ENCODE measurements at regions not wholly inside any gene's neighbourhood (a gene's known extent, or its start where the extent isn't known, plus 50 kb on each side); places are given as distances from the start of the nearest gene placed in this dataset.
"Not testable (repeated sequence)": the region's sequence is repeated elsewhere in the genome, so short reads cannot be mapped to it uniquely, and the experiment has no call there.

DNA sequence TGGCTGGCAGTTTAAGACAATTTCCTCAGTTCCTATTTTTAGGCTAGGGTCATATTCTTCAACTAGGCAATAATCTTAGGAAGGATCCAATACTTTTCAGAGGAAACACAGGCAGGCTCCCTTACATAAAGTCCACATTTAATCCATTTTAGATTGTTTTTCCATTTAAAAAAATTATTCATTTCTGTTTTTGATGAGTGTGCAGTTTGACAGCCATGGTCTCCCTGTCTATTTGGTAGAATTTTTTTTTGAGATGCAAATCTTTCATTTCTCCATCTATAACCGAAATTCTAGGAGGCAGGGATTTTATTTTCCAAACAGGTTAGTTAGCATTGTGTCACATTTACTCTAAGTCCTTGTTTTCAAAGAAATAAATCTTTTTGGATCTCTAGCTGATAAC, 326.8 kb downstream of the PPP4R3C start:
- DNase-seq = no peak

DNA sequence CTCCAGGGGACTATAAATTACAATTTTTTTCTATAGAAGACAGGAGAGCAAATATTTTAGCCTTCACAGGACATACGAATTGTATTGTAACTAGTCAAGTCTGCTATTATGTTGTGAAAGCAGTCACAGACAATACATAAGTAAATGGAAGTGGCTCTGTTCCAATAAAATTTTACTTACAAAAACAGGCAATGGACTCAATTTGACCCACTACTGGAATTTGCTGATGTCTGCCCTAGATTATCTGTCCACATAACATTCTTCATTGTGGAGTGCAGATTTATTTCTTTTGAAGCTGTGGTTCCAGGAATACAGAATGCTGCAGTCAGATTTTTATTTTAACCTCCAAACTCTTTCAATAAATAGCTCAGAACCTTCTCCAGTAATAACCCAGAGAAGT, 330.3 kb downstream of the PPP4R3C start:
- DNase-seq = no peak

DNA sequence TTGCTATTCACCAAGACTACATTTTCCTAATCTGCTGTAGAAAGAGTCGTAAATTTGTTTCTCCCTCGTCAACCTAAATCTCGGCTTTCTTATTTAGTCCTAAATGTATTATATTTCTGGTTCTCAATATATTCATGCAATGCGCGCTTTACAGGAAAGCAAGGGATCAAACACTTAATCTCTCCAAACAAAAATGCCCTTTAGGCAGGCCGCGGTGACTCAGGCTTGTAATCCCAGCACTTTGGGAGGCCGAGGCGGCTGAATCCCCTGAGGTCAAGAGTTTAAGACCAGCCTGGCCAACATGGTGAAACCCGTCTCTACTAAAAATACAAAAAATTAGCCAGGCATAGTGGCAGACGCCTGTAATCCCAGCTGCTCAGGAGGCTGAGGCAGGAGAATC, 376.0 kb downstream of the PPP4R3C start:
- DNase-seq = not testable (repeated sequence)

DNA sequence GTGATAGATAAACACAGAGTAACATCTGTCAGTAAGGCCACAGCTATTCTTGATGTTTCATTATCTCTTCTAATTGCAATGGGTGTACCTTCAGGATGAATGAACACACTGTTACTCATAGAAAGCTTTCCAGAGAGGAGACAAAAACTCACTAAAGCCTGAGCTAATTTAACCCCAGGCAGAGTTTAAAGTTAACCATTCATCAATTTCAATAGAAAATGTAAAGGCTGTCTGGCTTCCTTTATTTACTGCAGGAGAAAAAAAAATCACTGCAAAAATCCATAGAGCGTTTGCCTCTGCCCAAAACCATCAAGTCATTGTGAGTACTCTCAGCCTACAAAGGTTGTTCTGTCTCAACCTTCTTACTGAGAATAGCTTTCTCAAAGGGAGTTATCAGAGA, 376.9 kb downstream of the PPP4R3C start:
- no peak for DNase-seq

DNA sequence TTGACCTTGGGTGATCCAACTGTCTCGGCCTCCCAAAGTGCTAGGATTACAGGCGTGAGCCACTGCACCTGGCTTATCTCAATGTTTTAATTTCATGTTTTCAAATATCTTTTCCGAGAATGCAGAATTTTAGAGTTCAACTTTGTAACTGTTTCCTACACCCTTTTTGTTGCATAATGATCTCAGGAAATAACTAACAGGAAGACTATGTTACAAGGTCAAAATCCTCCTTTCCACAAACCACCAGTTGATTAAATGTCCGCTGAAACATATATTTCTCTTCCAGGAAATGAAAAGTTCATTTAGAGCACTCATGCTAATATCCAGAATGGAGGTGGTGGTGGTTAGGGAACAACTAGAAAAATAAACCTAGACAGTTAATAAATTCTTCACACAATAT, 377.8 kb downstream of the PPP4R3C start:
- no peak for DNase-seq

DNA sequence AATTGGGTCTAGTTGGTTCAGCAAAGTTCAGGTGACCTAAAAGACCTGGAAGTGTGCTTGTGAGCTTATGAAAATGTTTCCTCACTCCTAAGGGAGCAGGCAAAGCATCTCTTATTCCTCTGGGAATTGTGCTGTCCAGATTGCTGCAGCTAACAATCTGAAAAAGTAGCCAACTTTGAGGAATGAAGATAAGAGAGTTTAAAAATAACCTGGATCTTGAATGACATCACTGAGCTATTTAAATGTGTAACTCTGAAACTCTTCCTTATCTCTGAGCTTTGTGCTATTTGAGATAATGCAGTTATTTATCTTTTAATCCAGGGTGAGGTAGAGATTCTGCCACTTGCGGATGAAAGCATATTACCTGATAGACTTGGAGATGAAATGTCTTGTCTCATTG, 384.8 kb downstream of the PPP4R3C start:
- DNase-seq = no peak

DNA sequence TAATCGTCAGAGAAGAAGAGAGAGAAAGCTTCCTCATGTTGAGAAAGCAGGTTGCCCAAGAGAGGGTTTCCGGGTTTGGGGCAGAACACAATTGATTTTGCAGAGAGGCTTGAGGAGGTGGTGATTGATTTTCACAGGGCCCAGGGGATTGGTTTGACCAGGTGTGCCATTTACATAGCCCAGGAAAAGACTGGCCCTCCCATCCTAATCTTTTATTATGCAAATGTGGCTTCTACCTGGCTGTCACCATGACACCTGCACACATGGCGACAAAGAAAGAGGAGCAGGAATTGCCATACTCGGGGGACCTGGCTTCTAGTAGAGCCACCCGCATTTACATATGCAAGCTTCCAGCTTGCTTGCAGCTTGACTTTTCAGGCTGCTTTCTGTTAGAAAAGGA, 405.3 kb downstream of the PPP4R3C start:
- no peak for DNase-seq

DNA sequence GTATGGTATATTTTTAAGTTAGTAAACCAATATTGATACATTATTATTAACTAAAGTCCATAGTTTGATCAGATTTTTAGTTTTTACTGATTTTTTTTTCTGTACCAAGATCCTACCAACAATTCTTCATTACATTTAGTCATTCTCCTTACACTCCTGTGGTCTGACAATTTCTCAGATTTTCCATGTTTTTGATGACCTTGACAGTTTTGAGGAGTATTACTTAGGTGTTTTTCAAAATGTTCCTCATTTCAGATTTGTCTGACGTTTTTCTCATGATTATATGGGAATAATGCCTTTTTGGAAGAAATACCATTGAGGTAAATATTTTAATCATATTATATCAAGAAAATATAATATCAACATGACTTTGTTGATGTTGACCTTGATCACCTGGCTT, 423.8 kb downstream of the PPP4R3C start:
- DNase-seq = no peak

DNA sequence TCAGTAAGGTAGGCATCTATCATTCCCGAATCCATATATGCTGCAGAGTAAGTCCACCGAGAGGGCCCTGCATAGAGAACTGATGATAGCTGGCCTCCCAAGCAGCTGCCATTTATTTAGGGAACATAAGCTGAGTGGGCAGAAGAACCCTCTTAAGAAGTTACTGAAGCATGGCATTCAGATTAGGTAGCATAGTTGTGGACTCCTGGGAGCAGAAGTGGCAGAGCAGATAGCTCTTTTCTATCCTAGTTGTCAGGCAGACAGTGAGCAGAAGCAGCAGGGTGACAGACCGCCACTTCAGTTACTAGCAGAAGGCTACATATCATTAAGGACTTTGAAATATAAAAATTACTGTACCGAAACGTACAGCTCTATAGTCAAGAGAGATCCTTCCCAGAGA, 454.7 kb downstream of the PPP4R3C start:
- no peak for DNase-seq

DNA sequence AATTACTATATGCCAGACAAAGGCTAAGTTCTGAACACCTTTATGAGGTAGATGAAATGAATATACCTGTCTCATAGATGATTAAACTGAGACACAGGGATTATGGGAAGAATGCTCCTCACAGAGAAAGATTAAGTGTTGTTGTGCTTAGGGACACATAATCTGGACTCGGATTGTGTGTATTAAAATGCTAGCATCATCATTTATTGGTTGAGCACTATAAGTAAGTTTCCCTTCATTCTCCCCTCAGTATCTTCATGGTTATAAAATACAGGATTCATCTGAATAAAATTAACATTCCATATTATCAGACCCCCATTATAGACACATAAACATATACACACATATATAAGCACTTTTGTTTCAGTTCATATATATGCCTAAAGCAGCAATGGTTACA, 463.5 kb downstream of the PPP4R3C start:
- DNase-seq = no peak

DNA sequence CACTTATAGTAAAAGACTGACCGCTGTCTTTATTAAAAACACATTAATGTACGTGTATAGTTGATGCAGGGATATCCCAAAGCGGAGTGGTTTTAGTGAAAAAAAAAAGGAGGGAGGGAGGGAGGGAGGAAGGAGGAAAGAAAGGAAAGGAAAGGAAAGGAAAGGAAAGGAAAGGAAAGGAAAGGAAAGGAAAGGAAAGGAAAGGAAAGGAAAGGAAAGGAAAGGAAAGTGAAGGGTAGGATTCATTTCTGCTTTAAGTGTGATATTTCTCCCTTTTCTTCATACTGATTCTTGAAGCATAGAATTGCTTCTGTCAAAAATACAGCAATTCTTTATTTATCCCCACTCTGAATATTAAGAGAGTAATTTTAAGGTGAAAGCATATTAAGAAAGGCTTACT, 504.9 kb downstream of the PPP4R3C start:
- DNase-seq = no peak

DNA sequence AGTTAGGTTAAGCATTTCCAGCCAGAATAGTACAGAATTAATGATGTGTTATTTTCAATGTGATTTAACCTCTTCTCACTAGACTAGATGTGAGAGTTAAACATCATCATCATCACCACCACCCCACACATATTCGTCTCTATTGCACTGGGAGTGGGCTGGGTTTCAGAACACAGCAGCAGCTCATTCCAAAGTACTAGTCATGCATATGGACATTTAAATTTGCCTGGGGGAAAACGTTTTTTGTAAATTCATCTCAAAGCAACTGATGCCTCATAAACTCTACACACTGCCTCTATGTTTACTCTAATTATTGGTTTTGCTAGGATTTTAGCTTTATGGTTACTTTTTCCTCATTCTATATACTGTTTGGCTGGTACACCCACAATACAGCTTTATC, 509.1 kb downstream of the PPP4R3C start:
- no peak for DNase-seq

DNA sequence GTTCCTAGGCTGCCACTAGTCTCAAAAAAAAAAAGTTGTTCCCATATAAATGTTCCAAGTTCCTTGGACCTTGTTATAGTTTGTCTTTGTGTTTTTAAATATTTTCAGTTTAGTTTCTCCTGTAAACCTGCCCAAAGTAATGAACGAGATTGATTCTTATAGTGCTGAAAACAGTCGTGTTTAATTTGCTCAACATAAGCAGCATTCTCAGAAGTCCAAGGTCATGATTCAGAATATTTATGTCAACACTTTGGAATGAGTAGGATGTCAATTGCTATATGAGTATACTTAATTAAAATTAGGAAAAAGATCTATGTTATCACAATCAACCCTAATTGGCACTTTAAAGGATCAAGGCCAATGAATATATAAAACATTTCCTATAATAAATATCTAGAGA, 510.9 kb downstream of the PPP4R3C start:
- DNase-seq = no peak

DNA sequence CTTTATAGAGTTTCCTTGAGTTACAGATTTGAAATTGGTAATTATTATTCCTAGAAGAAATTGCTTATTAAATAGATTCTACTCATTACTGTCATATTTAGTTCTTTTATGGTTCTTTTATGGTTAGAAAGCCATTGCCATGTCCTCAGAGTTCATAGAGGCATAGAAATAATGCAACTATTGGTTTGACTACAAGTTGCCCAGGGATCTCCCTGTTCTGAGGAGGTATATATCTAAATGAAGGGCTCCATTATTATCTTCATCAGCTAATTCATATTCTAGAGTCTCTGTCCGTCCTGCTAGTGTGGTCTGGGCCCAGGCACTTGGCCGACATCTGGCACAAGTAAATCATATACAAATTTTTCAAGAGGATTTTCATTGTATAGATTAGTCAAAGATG, 535.7 kb downstream of the PPP4R3C start:
- DNase-seq = no peak

DNA sequence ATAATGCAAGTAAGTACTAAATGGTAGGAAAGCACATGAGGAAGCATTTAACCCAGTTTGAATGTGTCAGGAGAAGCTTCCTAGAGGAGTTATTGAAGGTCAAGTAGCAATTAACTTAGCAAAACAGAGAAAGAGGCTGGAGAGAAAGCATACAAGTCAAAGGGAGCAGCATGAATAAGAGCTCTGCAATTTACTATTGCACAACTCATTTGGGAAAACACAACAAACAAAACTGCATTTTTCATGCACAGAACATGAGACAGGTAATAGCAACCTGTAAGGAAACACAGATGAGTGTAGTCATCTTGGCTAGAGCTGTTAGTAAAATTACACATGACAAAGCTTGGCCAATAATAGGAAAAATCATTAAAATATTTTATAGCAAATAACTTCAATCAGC, 538.1 kb downstream of the PPP4R3C start:
- DNase-seq = no peak

DNA sequence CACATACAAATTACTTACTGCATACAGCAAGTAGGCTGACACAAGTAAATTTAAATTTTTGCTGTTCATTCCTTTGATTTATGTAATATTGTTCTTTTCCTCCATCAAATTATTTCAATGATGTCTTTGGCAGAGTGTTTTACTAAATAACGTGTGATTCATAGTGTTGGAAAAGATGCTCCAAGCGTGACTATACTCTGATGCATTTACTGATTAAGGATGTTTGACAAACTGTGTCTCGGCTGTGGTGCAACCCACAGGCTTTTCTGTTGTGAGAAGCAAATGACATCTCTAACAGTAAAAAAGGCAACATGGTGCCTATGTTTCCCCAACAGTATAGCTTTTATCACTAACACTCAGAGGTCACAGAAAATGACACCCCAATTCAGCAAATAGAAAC, 540.9 kb downstream of the PPP4R3C start:
- DNase-seq = no peak

DNA sequence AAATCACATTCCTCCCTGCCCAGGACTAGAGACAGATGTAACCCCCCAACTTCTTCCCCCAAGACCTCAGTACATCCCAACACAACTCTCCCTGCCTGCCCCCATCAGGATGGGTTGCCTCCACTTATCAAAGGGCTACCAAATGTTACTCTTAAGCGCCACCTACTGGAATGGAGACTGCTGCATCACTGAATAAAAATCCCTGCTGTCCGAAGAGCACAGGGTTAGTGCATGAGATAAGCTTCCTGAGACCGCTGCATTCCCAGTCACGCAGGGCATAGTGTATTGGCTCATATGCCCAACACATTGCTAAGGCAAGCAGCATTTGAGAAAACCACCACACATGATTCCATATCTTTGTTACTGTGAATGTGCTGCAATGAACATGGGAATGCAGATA, 544.5 kb downstream of the PPP4R3C start:
- no peak for DNase-seq

DNA sequence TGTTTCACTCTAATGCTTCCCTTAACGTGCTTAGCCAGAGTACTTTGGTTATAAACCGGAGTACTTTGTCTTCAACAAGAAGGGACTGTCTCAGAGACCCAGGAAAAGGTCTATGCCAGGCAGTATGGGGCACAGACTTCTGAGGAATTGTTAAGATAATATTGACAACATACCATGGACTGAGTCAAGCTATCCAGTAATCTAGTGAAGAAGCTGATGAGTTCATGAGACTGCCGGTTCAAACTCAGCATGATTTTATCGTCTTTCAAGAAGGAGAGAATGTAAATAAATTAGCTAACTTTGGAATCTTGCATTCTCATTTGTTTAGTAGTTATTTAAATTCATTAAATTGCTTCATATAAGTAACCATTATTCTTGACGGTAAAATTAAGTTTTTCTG, 546.1 kb downstream of the PPP4R3C start:
- DNase-seq = no peak

DNA sequence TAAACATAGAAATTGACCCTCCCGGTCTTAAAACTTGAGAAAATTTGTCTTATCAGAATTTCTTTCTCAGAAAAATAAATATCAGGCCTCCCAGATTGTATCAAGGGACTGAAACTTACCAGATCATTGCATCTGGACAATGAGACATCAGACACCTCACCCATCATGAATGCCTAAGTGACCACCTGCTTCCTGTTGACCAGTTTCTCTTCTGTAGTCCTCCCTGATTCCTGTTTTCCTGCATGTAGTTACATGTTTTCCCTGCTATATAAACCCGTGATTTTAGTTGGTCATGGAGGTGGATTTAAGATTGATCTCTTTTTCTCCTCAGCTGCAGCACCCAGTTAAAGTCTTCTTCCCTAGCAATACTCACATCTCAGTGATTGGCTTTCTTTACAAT, 548.1 kb downstream of the PPP4R3C start:
- DNase-seq = no peak

DNA sequence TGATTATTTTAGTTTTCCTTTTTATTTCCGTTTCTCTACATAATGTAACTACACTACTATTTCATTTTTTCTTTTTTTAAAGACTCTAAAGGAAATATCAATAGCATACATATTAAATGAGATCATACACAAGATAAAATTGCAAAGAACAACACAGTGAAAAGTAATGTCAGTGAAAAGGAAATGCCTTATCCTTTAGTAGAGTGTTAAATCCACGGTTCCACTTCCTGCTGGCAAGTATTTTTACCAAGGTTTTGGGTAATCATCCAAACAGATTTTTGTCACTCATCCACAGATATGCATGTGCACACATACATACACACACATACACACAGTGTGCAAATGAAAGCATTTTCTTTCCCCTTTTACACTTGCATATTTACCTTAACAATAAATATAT, 548.9 kb downstream of the PPP4R3C start:
- DNase-seq = no peak

DNA sequence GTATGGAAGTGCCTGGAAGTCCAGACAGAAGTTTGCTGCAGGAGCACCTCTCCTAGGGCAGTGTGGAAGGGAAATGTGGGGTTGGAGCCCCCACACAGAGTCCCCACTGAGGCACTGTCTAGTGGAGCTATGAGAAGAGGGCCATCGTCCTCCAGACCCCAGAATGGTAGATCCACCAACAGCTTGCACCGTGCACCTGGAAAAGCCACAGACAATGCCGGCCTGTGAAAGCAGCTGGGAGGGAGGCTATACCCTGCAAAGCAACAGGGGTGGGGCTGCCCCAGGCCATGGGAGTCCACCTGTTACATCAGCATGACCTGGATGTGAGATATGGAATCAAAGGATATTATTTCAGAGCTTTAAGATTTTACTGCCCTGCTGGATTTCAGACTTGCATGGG, 551.4 kb downstream of the PPP4R3C start:
- DNase-seq = not testable (repeated sequence)

DNA sequence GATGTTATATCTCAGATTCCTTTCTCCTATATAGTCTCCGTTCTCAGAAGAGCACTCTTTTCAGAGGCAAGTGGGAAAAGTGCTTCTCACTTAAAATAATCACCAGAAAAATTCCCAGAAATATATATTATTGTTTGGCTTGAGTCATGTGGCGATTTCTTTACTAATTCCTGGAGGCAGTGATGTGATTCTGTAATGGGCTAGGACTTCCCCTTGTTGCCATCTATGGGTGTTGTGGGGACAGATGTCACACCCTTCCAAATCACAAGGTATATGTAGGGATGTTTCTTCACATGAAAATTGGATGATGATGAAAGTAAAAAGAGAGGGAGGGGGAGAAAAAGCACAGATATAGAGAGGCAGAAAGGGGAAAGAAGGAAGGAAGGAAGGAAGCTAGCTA, 553.4 kb downstream of the PPP4R3C start:
- DNase-seq = no peak

DNA sequence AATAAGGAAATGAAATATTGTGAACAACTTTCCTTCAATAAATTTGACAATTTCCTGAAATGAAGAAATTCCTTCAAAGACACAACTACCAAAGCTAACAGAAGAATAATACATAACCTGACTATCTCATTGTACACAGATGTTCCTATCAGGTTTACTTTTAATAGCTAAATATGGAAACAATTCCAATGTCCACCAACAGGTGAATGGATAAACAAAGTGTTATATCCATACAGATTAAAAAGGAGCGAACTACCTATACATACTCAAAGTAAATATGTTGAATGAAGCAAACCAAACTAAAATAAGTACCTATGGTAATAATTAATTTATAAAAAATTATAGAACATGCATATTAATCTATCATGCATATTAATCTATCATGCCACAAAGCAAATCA, 554.9 kb downstream of the PPP4R3C start:
- DNase-seq = no peak

DNA sequence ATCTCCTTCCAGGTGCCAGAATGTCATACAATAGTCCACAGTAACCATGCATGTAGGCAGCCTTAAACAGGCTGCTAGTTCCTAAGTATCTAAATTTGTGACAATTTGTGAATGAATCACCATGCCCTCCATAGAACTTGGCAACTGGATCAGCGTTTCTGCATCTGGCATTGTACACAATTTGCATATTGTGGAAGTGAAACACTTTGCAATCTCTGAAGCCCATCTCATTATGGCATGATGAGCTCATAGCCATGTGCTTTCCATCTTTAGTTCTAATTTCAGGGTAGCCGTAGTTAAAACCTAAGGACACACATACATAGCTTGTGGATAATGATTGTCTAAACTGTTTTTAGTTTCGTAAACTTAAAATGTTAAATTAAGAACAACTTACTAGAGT, 573.6 kb downstream of the PPP4R3C start:
- DNase-seq = no peak

DNA sequence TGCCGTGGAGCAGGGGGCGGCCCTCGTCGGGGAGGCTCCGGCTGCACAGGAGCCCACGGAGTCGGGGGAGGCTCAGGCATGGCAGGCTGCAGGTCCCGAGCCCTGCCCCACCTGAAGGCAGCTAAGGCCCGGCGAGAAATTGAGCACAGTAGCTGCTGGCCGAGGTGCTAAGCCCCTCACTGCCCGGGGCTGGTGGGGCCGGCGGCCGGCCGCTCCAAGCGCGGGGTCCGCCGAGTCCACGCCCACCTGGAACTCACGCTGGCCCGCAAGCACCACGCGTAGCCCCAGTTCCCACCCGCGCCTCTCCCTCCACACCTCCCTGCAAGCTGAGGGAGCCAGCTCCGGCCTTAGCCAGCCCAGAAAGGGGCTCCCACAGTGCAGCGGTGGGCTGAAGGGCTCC, 589.4 kb downstream of the PPP4R3C start:
- DNase-seq = no peak

DNA sequence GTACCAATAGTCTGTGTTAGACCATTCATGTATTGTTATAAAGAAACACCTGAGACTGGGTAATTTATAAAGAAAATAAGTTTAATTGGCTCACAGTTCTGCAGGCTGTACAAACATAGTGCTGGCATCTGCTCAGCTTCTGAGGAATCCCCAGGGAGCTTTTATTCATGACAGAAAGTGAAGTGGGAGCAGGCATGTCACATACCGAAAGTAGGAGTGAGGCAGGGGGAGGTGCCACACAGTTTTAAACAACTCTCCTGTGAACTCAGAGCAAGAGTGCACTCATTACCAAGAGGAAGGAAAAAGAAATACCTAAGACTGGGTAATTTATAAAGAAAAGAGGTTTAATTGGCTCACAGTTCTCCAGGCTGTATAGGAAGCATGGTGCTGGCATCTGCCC, 591.2 kb downstream of the PPP4R3C start:
- no peak for DNase-seq

All from CD4-positive, alpha-beta T cell treated with Interleukin-12 subunit alpha and Interleukin-12 subunit beta, for 1 hour (primary cell).